K562 (cell line): ENCODE measurements at regions not wholly inside any gene's neighbourhood (a gene's known extent, or its start where the extent isn't known, plus 50 kb on each side); places are given as distances from the start of the nearest gene placed in this dataset.

Experiments
- ATAC-seq: fragments of 200-7000 bp; cut with Tn5 transposase; 3 replicates; pipeline ENCODE4 v1.9.1; 2020; ENCODE audit warnings: moderate library complexity
- BruUV-seq: library from RNA; stranded (reverse); fragments of 400-500 nt; replicated peaks from 2 replicates; lab custom pipeline; 2021; lab: Mats Ljungman, UMichigan
- CTCF ChIA-PET: fragments of 300-600 bp; formaldehyde crosslinking; extraction: SDS; loops from one replicate; lab custom pipeline; 2021; ENCODE audit warnings: low intra/inter-chr PET ratio; lab: Yijun Ruan, JAX
- POLR2A ChIA-PET: fragments of 300-600, 350-650 bp; sonication (Branson Sonifier 250); formaldehyde crosslinking; extraction: SDS; loops from one replicate; lab custom pipeline; 2021; ENCODE audit warnings: antibody characterized with exemption, inconsistent platforms; lab: Yijun Ruan, JAX
- DNase-seq, 4 experiments: peaks; one replicate each; pipeline versions ENCODE4 v3.0.0 to v3.0.0-alpha.2; 2011 to 2018; ENCODE audit warnings: low spot score in 3 of 4, mixed read lengths in 3 of 4; ENCODE audit errors: extremely low read depth in 1 of 4
- FAIRE-seq: peaks from 2 replicates; lab custom pipeline; 2011; peaks lifted over from hg19 to GRCh38; lab: Jason Lieb, UNC
- H2AFZ ChIP-seq: 2 replicates; pipeline ENCODE4 v1.6.0; 2011; ENCODE audit warnings: low read depth, low read length, control low read depth, inconsistent platforms
- H3K27ac ChIP-seq: fragments of 200-600 bp; 3 replicates; pipeline ENCODE4 v1.8.0; 2011; ENCODE audit warnings: low read depth, mild to moderate bottlenecking, control low read depth, inconsistent platforms, low read length, moderate library complexity, mixed read lengths; ENCODE audit errors: extremely low read depth
- H3K27me3 ChIP-seq, 2 experiments: fragments of 300-600 bp in 1 of 2; 2 replicates in 1 of 2; 3 replicates in 1 of 2; pipeline versions ENCODE4 v1.6.0 to v1.8.0; 2011; ENCODE audit warnings: inconsistent platforms in 2 of 2, low read length in 2 of 2, mild to moderate bottlenecking in 1 of 2, mixed read lengths in 1 of 2, moderate library complexity in 1 of 2; ENCODE audit not compliant: control insufficient read depth in 2 of 2, insufficient read depth in 2 of 2
- H3K36me3 ChIP-seq: fragments of 300-600 bp; 3 replicates; pipeline ENCODE4 v1.8.0; 2011; ENCODE audit warnings: mild to moderate bottlenecking, low read length, inconsistent platforms; ENCODE audit not compliant: control insufficient read depth, insufficient read depth
- H3K4me1 ChIP-seq, 2 experiments: fragments of 200-600 bp in 1 of 2; replicated peaks in 1 of 2; 2 replicates in 1 of 2; 3 replicates in 1 of 2; pipeline versions ENCODE4 v1.5.1 to v1.8.0; 2011; ENCODE audit warnings: inconsistent platforms in 2 of 2, low read length in 2 of 2, mild to moderate bottlenecking in 1 of 2, mixed read lengths in 1 of 2, moderate library complexity in 1 of 2; ENCODE audit not compliant: control insufficient read depth in 2 of 2, insufficient read depth in 2 of 2
- H3K4me2 ChIP-seq: 2 replicates; pipeline ENCODE4 v1.6.1; 2011; ENCODE audit warnings: low read length, control low read depth, inconsistent platforms, mixed read lengths; ENCODE audit not compliant: insufficient read depth
- H3K4me3 ChIP-seq: fragments of 200-600 bp; sonication (generic), shearing (Covaris generic); 2 replicates; pipeline ENCODE4 v1.5.1; 2016; ENCODE audit warnings: control low read depth, inconsistent platforms
- H3K79me2 ChIP-seq: fragments of 200-600 bp; 3 replicates; pipeline ENCODE4 v1.8.0; 2011; ENCODE audit warnings: low read length, inconsistent platforms; ENCODE audit not compliant: control insufficient read depth, insufficient read depth
- H3K9ac ChIP-seq, 2 experiments: 2 replicates each; pipeline versions ENCODE4 v1.6.0 to v1.6.1; 2011; ENCODE audit warnings: low read depth in 2 of 2, low read length in 2 of 2, control low read depth in 1 of 2, inconsistent platforms in 1 of 2, mild to moderate bottlenecking in 1 of 2, mixed read lengths in 1 of 2; ENCODE audit not compliant: insufficient read depth in 1 of 2
- H3K9me1 ChIP-seq: one replicate; pipeline ENCODE4 v1.6.0; 2011; ENCODE audit warnings: inconsistent platforms, mild to moderate bottlenecking, low read length, moderate library complexity; ENCODE audit not compliant: control insufficient read depth, insufficient read depth
- H3K9me3 ChIP-seq: replicated peaks from 2 replicates; pipeline ENCODE4 v1.5.1; 2011; ENCODE audit warnings: low read depth, low read length, inconsistent platforms; ENCODE audit not compliant: control insufficient read depth, insufficient read depth
- H4K20me1 ChIP-seq: replicated peaks from 2 replicates; pipeline ENCODE4 v1.6.1; 2011; ENCODE audit warnings: low read length, inconsistent platforms, mixed read lengths; ENCODE audit not compliant: control insufficient read depth, insufficient read depth
- DPF2 ChIP-seq: fragments of 450-650 bp; IDR thresholded peaks from 2 replicates; pipeline ENCODE4 v1.6.1; 2016
- ESRRA ChIP-seq: fragments of 450-650 bp; IDR thresholded peaks from 2 replicates; pipeline ENCODE4 v1.6.1; 2014; ENCODE audit warnings: low read depth, mild to moderate bottlenecking, moderate library complexity, borderline replicate concordance
- ETV6 ChIP-seq, 3 experiments: fragments of 150-350 bp in 1 of 3; sonication (generic) in 1 of 3; formaldehyde crosslinking in 1 of 3; IDR thresholded peaks; 2 replicates each; pipeline versions ENCODE4 v1.6.1 to v1.8.0; 2014 to 2022; ENCODE audit warnings: borderline replicate concordance in 2 of 3, low read depth in 2 of 3, antibody characterized with exemption in 1 of 3, low read length in 1 of 3, mild to moderate bottlenecking in 1 of 3, missing genetic modification reagents in 1 of 3
- TCF7L2 ChIP-seq: fragments of 150-350 bp; IDR thresholded peaks from 2 replicates; pipeline ENCODE4 v1.6.1; 2016; ENCODE audit warnings: low read depth, mild to moderate bottlenecking, low read length, moderate library complexity
- XRCC4 ChIP-seq: IDR thresholded peaks from one replicate; pipeline ENCODE4 v1.6.1; 2011; ENCODE audit not compliant: insufficient read depth, insufficient read length; ENCODE audit errors: extremely low read depth
- ZNF224 ChIP-seq: sonication (generic); formaldehyde crosslinking; IDR thresholded peaks from 2 replicates; pipeline ENCODE4 v1.8.0; 2022; ENCODE audit warnings: mild to moderate bottlenecking, missing genetic modification reagents
- ZNF318 ChIP-seq, 2 experiments: fragments of 450-650 bp; IDR thresholded peaks; 2 replicates each; pipeline ENCODE4 v1.6.1; 2016; ENCODE audit warnings: mild to moderate bottlenecking in 2 of 2, borderline replicate concordance in 1 of 2, low read depth in 1 of 2, moderate library complexity in 1 of 2
- WGBS: fragments of 100-300 bp; shearing (Covaris generic); methylation state at CpG from one replicate; pipeline ENCODE4 v1.1.6; 2016; ENCODE audit warnings: low coverage, mixed read lengths; ENCODE audit not compliant: insufficient coverage; ENCODE audit errors: missing lambda C conversion rate; 5-methylcytosine and 5-hydroxymethylcytosine counted together
- in situ Hi-C: fragments of 300-500 bp; cut with MboI; formaldehyde crosslinking; loops from 4 replicates; pipeline ENCODE4 v1.15.0; 2018; ENCODE audit warnings: inconsistent platforms, mixed read lengths
- intact Hi-C: fragments of 100-400 bp; cut with micrococcal nuclease; formaldehyde crosslinking; loops from 2 replicates; pipeline ENCODE4 v1.14.2; 2022
- TF ChIP-seq, protein P1 (sequence below): fragments of 450-650 bp; conservative IDR thresholded peaks from 2 replicates; pipeline ENCODE4 v1.6.1; 2016; ENCODE audit warnings: missing genetic modification characterization, low read depth, mild to moderate bottlenecking, missing compliant biosample characterization, moderate library complexity

DNA sequence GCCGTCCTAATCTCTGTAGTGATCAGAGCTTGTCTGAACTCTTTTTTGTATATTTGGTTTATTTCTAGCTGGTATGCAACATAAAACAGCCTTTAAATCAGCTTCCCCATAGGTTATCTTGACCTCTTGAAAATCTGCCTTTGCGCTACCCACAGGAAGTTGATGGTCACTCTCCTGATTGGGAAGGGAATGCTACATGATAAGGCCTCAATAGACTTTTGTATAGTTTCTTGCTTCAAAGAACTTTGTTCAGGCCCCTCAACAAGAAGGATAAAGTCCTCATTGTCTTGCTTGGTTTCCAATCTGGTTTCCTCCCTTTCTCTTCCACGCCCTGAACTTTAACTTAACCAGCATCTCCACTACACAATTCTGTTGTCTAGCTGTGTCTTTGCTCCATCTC, 95.4 kb upstream of the TENT5A start:
- H3K9me1 ChIP-seq = no peaks in the 10 kb centered on the region
- no peaks in the 10 kb centered on the region for H4K20me1 ChIP-seq
- no peaks in the 10 kb centered on the region for H3K36me3 ChIP-seq
- ChIA-PET POLR2A (no interaction called here), CTCF (no interaction called here)
- DNase-seq (no peak), ATAC-seq (no peak), FAIRE-seq (no peak)
- no TSS peak for BruUV-seq
- intact Hi-C loops = no loop called here
- no peak overlapping the region for H3K9ac ChIP-seq
- H2AFZ ChIP-seq = no peak overlapping the region
- H3K79me2 ChIP-seq = no peaks in the 10 kb centered on the region
- no peaks in the 10 kb centered on the region for H3K27me3 ChIP-seq
- no peaks in the 10 kb centered on the region for H3K9me3 ChIP-seq
- in situ Hi-C loops = no loop called here
- H3K4me1 ChIP-seq = no peaks in the 10 kb centered on the region
- WGBS = 13% methylated on average over 3 of the region's 3 CpGs
- TF ChIP-seq ESRRA (no peak), TCF7L2 (no peak), ZNF318 (IDR thresholded peaks at IDR 0.05; ENCODE audit: borderline replicate concordance in 1 of 2, low read depth in 1 of 2) (no peak), DPF2 (no peak), ETV6 (IDR thresholded peaks at IDR 0.05; ENCODE audit: borderline replicate concordance in 1 of 2, low read depth in 2 of 2, low read length in 1 of 2) (no peak), ETV6 (CRISPR knock-in tag; IDR thresholded peaks at IDR 0.05; ENCODE audit: borderline replicate concordance) (no peak), ZNF224 (CRISPR knock-in tag) (no peak), XRCC4 (no peak)
- TF ChIP-seq, protein P1, sequence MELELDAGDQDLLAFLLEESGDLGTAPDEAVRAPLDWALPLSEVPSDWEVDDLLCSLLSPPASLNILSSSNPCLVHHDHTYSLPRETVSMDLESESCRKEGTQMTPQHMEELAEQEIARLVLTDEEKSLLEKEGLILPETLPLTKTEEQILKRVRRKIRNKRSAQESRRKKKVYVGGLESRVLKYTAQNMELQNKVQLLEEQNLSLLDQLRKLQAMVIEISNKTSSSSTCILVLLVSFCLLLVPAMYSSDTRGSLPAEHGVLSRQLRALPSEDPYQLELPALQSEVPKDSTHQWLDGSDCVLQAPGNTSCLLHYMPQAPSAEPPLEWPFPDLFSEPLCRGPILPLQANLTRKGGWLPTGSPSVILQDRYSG (tag) = no peak
- no peak overlapping the region for H3K4me2 ChIP-seq
- H3K4me3 ChIP-seq = no peak overlapping the region
- H3K27ac ChIP-seq = no peak overlapping the region
